Neural progenitor cell (in vitro differentiated cells): ENCODE measurements at regions not wholly inside any gene's neighbourhood (a gene's known extent, or its start where the extent isn't known, plus 50 kb on each side); places are given as distances from the start of the nearest gene placed in this dataset.

ENCODE experiments used
- CTCF ChIP-seq: fragments of 200-600 bp; sonication (generic); IDR thresholded peaks from 2 replicates; pipeline ENCODE4 v1.5.1; 2017; ENCODE audit warnings: antibody characterized with exemption, mild to moderate bottlenecking
- EZH2 ChIP-seq: fragments of 200-600 bp; sonication (generic); IDR thresholded peaks from 2 replicates; pipeline ENCODE4 v1.6.1; 2017; ENCODE audit warnings: antibody characterized with exemption, mild to moderate bottlenecking, moderate library complexity
- EZH2phosphoT487 ChIP-seq: fragments of 200-600 bp; sonication (generic); IDR thresholded peaks from 2 replicates; pipeline ENCODE4 v1.6.1; 2017; ENCODE audit warnings: antibody characterized with exemption

DNA sequence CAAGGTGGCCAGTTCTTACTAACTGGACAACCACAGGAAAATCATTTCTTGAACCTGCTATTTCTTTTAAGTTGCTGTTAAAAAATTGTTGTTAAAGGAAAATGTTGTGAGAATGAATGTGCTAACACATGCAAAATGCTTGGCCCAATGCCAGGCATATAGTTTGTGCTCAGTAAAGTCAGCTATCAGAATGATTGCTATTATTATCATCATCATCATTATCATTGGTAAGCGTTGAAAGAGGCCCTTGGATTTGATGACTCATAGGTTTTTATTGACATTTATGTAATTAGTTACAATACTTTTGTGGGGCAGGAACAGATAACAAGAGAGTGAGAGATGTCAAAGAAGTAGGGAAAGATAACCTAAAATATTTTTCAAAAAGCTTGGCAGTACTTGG, 394.2 kb upstream of the ZEB2 start:
- TF ChIP-seq CTCF = no peak
- no peak for TF ChIP-seq EZH2
- no peak for TF ChIP-seq EZH2phosphoT487
